MCF 10A (cell line): ENCODE measurements at regions not wholly inside any gene's neighbourhood (a gene's known extent, or its start where the extent isn't known, plus 50 kb on each side); places are given as distances from the start of the nearest gene placed in this dataset.
"Not testable (repeated sequence)": the region's sequence is repeated elsewhere in the genome, so short reads cannot be mapped to it uniquely, and the experiment has no call there.

Experiments
- BruUV-seq: library from RNA; stranded (reverse); fragments of 400-500 nt; replicated peaks from 2 replicates; lab custom pipeline; 2021; lab: Mats Ljungman, UMichigan
- CTCF ChIA-PET: fragments of 300-600 bp; sonication (Branson Sonifier 250); formaldehyde crosslinking; extraction: SDS; loops from one replicate; lab custom pipeline; 2021; ENCODE audit warnings: antibody characterized with exemption, inconsistent platforms; lab: Yijun Ruan, JAX
- POLR2A ChIA-PET: fragments of 300-600, 350-650 bp; sonication (Branson Sonifier 250); formaldehyde crosslinking; extraction: SDS; loops from one replicate; lab custom pipeline; 2020; ENCODE audit warnings: antibody characterized with exemption, inconsistent platforms; lab: Yijun Ruan, JAX
- DNase-seq: peaks from one replicate; pipeline ENCODE4 v3.0.0-alpha.2; 2018; ENCODE audit not compliant: unreplicated experiment
- H3K27ac Mint-ChIP-seq: one replicate; pipeline ENCODE4 v1.8.0; 2022; ENCODE audit warnings: mild to moderate bottlenecking, low read depth, mixed read lengths; ENCODE audit not compliant: unreplicated experiment
- H3K27me3 Mint-ChIP-seq: one replicate; pipeline ENCODE4 v1.8.0; 2022; ENCODE audit warnings: mixed read lengths; ENCODE audit not compliant: insufficient read depth, unreplicated experiment
- H3K36me3 Mint-ChIP-seq: one replicate; pipeline ENCODE4 v1.8.0; 2022; ENCODE audit warnings: mild to moderate bottlenecking, moderate library complexity, mixed read lengths; ENCODE audit not compliant: insufficient read depth, unreplicated experiment
- H3K4me1 Mint-ChIP-seq: one replicate; pipeline ENCODE4 v1.8.0; 2022; ENCODE audit warnings: mixed read lengths; ENCODE audit not compliant: insufficient read depth, unreplicated experiment
- H3K4me3 Mint-ChIP-seq: one replicate; pipeline ENCODE4 v1.8.0; 2022; ENCODE audit warnings: mild to moderate bottlenecking, moderate library complexity, mixed read lengths; ENCODE audit not compliant: unreplicated experiment
- H3K9me3 Mint-ChIP-seq: one replicate; pipeline ENCODE4 v1.8.0; 2022; ENCODE audit warnings: mixed read lengths; ENCODE audit not compliant: unreplicated experiment
- intact Hi-C: fragments of 100-400 bp; cut with micrococcal nuclease; formaldehyde crosslinking; loops from 2 replicates; pipeline ENCODE4 v1.14.1; 2022
- TF ChIP-seq, protein P1 (sequence below): fragments of 200-600 bp; IDR thresholded peaks from one replicate; pipeline ENCODE4 v1.8.0; 2022; ENCODE audit warnings: antibody characterized with exemption, mild to moderate bottlenecking; ENCODE audit not compliant: unreplicated experiment

DNA sequence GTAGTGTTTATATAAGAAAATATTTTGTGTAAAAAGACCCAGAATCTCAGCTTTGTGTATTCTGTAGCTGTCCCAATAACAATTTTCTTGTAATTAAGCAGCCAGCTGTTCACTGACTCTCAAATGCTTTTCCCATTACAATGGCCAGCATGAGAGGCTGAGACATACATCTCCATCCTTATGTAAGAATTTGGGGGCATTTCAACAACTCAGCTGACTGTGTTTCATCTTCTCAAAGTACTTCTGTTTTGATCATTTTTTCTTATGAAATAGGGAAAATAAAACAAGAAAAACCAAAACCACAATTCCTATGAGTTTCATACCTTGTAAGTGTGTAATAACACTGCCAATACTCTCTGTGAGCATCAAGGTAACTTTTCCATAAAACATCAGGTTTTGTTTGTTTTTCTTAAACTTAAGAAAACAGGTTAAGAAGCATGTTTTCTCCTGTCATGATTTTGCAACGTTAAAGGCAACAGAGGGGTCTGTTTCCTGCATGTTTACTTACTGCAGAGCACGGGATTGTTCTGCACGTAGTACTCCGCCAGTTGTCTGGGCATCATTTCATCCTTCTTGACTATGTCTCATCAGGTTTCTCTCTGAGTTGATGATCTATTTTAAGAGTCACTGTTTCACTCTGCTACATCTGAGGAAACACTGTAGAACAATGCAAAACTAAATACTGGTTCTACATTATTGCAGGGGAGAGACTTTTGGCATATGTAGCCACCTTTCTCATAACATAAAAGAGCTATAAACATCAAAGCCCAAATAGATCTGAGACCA, 62.9 kb upstream of the CYRIA start:
- Mint-ChIP-seq H3K4me1 (peaks cover 5% of the 10 kb centered on the region), H3K36me3 (no peaks in the 10 kb centered on the region), H3K4me3 (no peak overlapping the region), H3K9me3 (no peaks in the 10 kb centered on the region), H3K27ac (no peak overlapping the region), H3K27me3 (peaks cover 31% of the 10 kb centered on the region)
- ChIA-PET POLR2A (no interaction called here), CTCF (interaction anchor here (0.6 to 1.8 kb wide), 2 partner anchors 10 to 110 kb away, joined by 4 to 6 read pairs; no protein-coding TSS in a partner anchor)
- BruUV-seq, result no TSS peak
- intact Hi-C loops, result no loop called here
- no peak for DNase-seq
- TF ChIP-seq, protein P1, sequence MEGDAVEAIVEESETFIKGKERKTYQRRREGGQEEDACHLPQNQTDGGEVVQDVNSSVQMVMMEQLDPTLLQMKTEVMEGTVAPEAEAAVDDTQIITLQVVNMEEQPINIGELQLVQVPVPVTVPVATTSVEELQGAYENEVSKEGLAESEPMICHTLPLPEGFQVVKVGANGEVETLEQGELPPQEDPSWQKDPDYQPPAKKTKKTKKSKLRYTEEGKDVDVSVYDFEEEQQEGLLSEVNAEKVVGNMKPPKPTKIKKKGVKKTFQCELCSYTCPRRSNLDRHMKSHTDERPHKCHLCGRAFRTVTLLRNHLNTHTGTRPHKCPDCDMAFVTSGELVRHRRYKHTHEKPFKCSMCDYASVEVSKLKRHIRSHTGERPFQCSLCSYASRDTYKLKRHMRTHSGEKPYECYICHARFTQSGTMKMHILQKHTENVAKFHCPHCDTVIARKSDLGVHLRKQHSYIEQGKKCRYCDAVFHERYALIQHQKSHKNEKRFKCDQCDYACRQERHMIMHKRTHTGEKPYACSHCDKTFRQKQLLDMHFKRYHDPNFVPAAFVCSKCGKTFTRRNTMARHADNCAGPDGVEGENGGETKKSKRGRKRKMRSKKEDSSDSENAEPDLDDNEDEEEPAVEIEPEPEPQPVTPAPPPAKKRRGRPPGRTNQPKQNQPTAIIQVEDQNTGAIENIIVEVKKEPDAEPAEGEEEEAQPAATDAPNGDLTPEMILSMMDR, result no peak

DNA sequence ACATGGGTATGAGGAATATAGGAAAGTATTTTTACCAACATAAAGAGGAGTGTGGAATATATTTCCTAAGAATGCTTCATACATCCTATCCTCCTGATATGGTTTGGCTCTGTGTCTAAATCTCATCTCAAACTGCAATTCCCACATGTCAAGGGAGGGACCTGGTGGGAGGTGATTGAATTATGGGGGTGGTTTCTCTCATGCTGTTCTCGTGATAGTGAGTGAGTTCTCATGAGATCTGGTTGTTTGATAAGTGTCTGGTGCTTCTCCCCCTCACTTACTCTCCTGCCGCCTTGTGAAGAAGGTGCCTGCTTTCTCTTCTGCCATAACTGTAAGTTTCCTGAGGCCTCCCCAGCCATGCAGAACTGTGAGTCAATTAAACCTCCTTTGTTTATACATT, 62.2 kb upstream of the CYRIA start:
- DNase-seq, H3K36me3 Mint-ChIP-seq, H3K9me3 Mint-ChIP-seq, POLR2A ChIA-PET, H3K27ac Mint-ChIP-seq, H3K4me3 Mint-ChIP-seq, BruUV-seq, H3K4me1 Mint-ChIP-seq: not testable (repeated sequence)
- intact Hi-C loops, result loop anchor here (1.0 kb wide), 1 partner anchor 110 kb away; no protein-coding TSS in a partner anchor
- CTCF ChIA-PET, result interaction anchor here (0.8 to 1.8 kb wide), 2 partner anchors 109 to 112 kb away, joined by 3 to 6 read pairs; no protein-coding TSS in a partner anchor
- H3K27me3 Mint-ChIP-seq, result peaks cover 32% of the 10 kb centered on the region

DNA sequence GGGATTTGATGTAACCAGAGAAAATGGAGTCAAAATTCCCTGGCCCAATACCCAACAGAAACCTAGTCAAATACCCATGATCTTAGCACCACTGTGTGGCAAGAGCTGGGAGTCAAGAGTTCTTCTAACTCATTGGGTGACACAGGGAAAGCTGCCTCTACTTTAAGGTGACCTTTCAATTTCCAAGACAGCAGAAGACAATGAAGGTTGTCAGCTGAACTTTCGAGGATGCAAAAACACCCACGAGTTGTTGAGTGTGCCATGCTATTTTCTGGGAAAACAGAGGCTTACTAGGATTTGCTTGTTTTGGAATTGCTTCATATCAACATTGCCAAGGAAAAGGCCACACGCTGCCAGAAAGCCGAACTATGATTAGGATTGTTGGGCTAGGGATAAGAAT, 61.6 kb upstream of the CYRIA start:
- Mint-ChIP-seq H3K27ac (no peak overlapping the region), H3K4me3 (no peak overlapping the region), H3K27me3 (peaks cover 32% of the 10 kb centered on the region), H3K4me1 (peaks cover 5% of the 10 kb centered on the region), H3K36me3 (no peaks in the 10 kb centered on the region), H3K9me3 (no peaks in the 10 kb centered on the region)
- CTCF ChIA-PET, result interaction anchor here (0.8 to 1.8 kb wide), 2 partner anchors 109 to 112 kb away, joined by 3 to 6 read pairs; no protein-coding TSS in a partner anchor
- POLR2A ChIA-PET, result no interaction called here
- BruUV-seq, result no TSS peak
- intact Hi-C loops, result loop anchor here (1.0 kb wide), 1 partner anchor 109 kb away; no protein-coding TSS in a partner anchor
- DNase-seq, result no peak
- TF ChIP-seq, protein P1, result no peak

DNA sequence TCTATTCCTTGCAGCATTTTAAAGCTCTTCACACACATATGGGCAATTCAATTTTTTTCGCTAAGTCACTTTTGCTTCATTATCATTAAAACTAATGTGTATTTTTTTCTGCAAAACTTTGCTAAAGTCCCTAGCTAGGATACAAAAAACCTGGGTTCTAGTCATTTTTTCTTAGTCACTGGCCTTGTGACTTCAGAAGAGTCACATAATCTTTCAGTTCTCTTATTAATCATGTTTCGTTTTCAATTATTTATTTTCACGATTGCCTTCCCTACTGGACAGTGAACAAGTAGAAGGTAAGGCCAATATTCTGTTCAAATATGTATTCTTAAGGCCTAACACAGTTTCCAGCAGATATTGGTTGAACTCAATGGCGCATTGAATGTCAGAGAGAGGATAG, 60.9 kb upstream of the CYRIA start:
- ChIA-PET CTCF (interaction anchor here (0.7 to 1.1 kb wide), 4 partner anchors 12 to 113 kb away, joined by 3 read pairs; no protein-coding TSS in a partner anchor), POLR2A (interaction anchor here (0.6 to 1.9 kb wide), 3 partner anchors 8 to 71 kb away, joined by 3 to 6 read pairs (median 3); no protein-coding TSS in a partner anchor)
- peaks cover 5% of the 10 kb centered on the region for H3K4me1 Mint-ChIP-seq
- DNase-seq, result no peak
- BruUV-seq, result no TSS peak
- no peaks in the 10 kb centered on the region for H3K36me3 Mint-ChIP-seq
- intact Hi-C loops, result no loop called here
- no peaks in the 10 kb centered on the region for H3K9me3 Mint-ChIP-seq
- TF ChIP-seq, protein P1, result no peak
- peaks cover 32% of the 10 kb centered on the region for H3K27me3 Mint-ChIP-seq
- no peak overlapping the region for H3K27ac Mint-ChIP-seq
- no peak overlapping the region for H3K4me3 Mint-ChIP-seq
